ENCODE measurements at regions not wholly inside any gene's neighbourhood (a gene's known extent, or its start where the extent isn't known, plus 50 kb on each side); places are given as distances from the start of the nearest gene placed in this dataset.

DNA sequence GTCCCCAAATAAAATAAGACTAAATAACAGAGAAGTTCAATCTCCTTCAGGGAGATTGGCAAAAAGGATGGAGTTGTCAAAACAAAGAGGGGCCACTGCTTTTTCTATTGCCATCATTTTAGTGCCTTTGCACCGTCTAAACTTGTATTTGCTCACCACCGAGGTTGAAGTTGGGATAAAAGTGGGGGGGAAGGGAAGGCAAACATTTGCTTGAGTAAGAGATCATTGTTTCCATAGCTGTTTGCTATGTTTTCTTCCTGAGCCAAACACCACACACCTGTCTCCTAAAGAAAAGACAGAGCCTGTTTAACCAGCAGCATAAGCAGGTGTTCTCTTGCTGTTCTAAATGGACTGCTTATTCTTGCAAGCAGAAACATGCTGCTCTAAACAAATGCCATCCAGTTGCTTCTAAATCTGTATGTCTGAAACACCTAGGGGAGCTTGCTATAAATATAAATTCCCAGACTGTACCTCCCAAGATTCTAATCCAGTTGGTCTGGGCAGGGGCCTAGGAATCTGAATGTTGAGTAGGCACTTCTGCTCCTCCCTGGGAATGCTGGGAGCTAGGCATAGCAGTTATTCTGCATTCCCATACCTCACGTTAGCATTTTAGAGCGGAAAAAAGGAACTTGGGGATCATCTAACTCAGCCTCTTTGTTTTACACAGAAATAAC is 179.4 kb upstream of the ARL4C start:
- Histone ChIP-seq H3K27me3 (replicated peaks in 1 of 4; ENCODE audit: control insufficient read depth in 3 of 4, extremely low read depth in 1 of 4, insufficient read depth in 3 of 4, low read length in 3 of 4) (no peaks in the 10 kb centered on the region), H3K23ac (ENCODE audit: insufficient read length) (no peak overlapping the region), H3K4me2 (ENCODE audit: insufficient read depth in 1 of 2, low read depth in 2 of 2, low read length in 2 of 2) (no peak overlapping the region), H4K20me1 (replicated peaks in 1 of 2; ENCODE audit: control insufficient read depth in 1 of 2, insufficient read depth in 2 of 2, low read length in 2 of 2) (no peaks in the 10 kb centered on the region), H3K18ac (ENCODE audit: extremely low read depth, low read length) (peak overlapping the region; percentile 62; the same call in 1 of the 2 replicates), H2AK5ac (ENCODE audit: low read depth, low read length) (no peak overlapping the region; the same call in 1 of the 2 replicates), H4K91ac (replicated peaks; ENCODE audit: insufficient read length, low read length) (no peak overlapping the region), H2BK120ac (replicated peaks; ENCODE audit: low read depth, low read length) (peak overlapping the region; percentile 10), H4K8ac (ENCODE audit: extremely low read depth, insufficient read depth, low read length) (no peak overlapping the region), H2BK12ac (ENCODE audit: low read depth, low read length) (peak overlapping the region; percentile 64), H3K79me1 (ENCODE audit: low read depth, low read length) (no peaks in the 10 kb centered on the region), H3K4me1 (replicated peaks in 1 of 4; ENCODE audit: control insufficient read depth in 3 of 4, insufficient read depth in 4 of 4, low read length in 3 of 4) (peaks cover 4 to 21% (median 17%) of the 10 kb centered on the region in 4 experiments; a peak in 6 of 7 replicates), H4K5ac (ENCODE audit: insufficient read length, low read depth, low read length) (no peak overlapping the region), H2BK5ac (ENCODE audit: low read depth, low read length) (peak overlapping the region; percentile 58; the same call in 1 of the 2 replicates), H2BK20ac (ENCODE audit: low read length) (peak overlapping the region; percentile 73), H3K4ac (replicated peaks; ENCODE audit: insufficient read length, low read depth, low read length) (no peak overlapping the region), H2AFZ (ENCODE audit: low read length) (no peak overlapping the region), H3K14ac (ENCODE audit: insufficient read length) (no peak overlapping the region), H3K27ac (ENCODE audit: low read depth, low read length) (no peak overlapping the region), H3K56ac (replicated peaks; ENCODE audit: insufficient read length, low read depth, low read length) (no peak overlapping the region), H2BK15ac (ENCODE audit: low read length) (no peak overlapping the region), H3K23me2 (ENCODE audit: low read depth, low read length) (no peaks in the 10 kb centered on the region), H3K9me3 (ENCODE audit: insufficient read depth in 2 of 2, low read depth in 1 of 2, low read length in 1 of 2) (peaks cover 12 to 14% of the 10 kb centered on the region in 2 experiments), H3K4me3 (ENCODE audit: extremely low read depth in 1 of 4, insufficient read depth in 2 of 4, low read depth in 3 of 4, low read length in 4 of 4) (no peak overlapping the region), H3K79me2 (ENCODE audit: control insufficient read depth in 1 of 2, insufficient read depth in 2 of 2, low read length in 2 of 2) (no peaks in the 10 kb centered on the region), H3K36me3 (ENCODE audit: control insufficient read depth in 2 of 4, insufficient read depth in 4 of 4, low read length in 3 of 4) (peaks cover 0 to 6% (median 0%) of the 10 kb centered on the region in 4 experiments; a peak in 2 of 8 replicates), H3K9ac (replicated peaks in 1 of 4; ENCODE audit: extremely low read depth in 1 of 4, low read depth in 3 of 4, low read length in 3 of 4) (no peak overlapping the region; a peak in 1 of 7 replicates)
- DNase-seq (ENCODE audit: low read depth in 1 of 2, low spot score in 2 of 2) (no peak), FAIRE-seq (no peak)
- 51% methylated on average over 4 of the region's 4 CpGs; no CpG with 5 or more reads in 1 of the 2 experiments for WGBS, 2 experiments (ENCODE audit: extremely low coverage in 1 of 2, insufficient coverage in 1 of 2, insufficient read length in 1 of 2, insufficient replicate concordance in 2 of 2, low coverage in 1 of 2, low lambda C conversion rate in 2 of 2, missing lambda C conversion rate in 1 of 2)
- TF ChIP-seq NANOG (IDR thresholded peaks at IDR 0.05; ENCODE audit: insufficient read depth, low read depth, low read length, poor library complexity, severe bottlenecking) (no peak), TEAD4 (IDR thresholded peaks at IDR 0.05; ENCODE audit: low read depth, low read length) (peak; percentile 53; the same call in 1 of the 2 replicates)
- ChIA-PET POLR2A (ENCODE audit: partially characterized antibody) (interaction anchor here (0.6 to 1.2 kb wide), 3 partner anchors 10 to 277 kb away, joined by 3 to 5 read pairs (median 4); no protein-coding TSS in a partner anchor), CTCF (ENCODE audit: partially characterized antibody) (interaction anchor here (1.2 to 2.0 kb wide), 3 partner anchors 9 to 131 kb away, joined by 3 to 5 read pairs (median 3); no protein-coding TSS in a partner anchor)
